ENCODE measurements at regions not wholly inside any gene's neighbourhood (a gene's known extent, or its start where the extent isn't known, plus 50 kb on each side); places are given as distances from the start of the nearest gene placed in this dataset.

DNA sequence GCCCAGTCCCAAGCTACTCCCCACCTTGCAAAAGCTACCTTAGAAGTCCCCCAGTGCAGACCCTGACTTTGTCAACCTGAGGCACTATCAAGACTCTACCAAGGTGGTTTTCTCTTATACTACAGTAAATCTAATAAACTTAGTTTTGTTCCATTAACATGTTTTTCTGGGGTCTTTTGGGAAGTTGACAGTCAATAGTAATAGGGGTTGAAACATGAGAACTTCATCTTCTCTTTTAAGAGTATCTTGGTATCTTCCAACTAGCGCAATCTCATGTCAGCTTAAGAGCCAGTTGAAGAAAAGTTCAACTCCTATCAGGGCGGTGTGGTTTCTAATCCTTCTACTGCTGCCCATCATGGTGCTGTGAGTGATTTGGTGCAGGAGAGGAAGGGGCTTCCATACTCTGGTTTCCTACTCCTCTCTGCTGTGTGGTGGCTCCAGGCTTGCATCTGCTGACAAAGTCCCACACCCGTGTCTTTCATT lies 164.2 kb downstream of the FOXA2 start:
- 88 to 92% (median 89%) methylated on average over 3 of the region's 3 CpGs for WGBS, 3 donors
- no peak for ATAC-seq
- no peaks in the 10 kb centered on the region for H3K36me3 ChIP-seq (ENCODE audit: insufficient read depth in 1 of 2, low read depth in 1 of 2)
- TF ChIP-seq, protein P1, sequence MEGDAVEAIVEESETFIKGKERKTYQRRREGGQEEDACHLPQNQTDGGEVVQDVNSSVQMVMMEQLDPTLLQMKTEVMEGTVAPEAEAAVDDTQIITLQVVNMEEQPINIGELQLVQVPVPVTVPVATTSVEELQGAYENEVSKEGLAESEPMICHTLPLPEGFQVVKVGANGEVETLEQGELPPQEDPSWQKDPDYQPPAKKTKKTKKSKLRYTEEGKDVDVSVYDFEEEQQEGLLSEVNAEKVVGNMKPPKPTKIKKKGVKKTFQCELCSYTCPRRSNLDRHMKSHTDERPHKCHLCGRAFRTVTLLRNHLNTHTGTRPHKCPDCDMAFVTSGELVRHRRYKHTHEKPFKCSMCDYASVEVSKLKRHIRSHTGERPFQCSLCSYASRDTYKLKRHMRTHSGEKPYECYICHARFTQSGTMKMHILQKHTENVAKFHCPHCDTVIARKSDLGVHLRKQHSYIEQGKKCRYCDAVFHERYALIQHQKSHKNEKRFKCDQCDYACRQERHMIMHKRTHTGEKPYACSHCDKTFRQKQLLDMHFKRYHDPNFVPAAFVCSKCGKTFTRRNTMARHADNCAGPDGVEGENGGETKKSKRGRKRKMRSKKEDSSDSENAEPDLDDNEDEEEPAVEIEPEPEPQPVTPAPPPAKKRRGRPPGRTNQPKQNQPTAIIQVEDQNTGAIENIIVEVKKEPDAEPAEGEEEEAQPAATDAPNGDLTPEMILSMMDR (IDR thresholded peaks at IDR 0.05), result no peak
- H3K4me3 ChIP-seq, result no peak overlapping the region
- intact Hi-C loops (cut with DNase I), result no loop called here
- H3K4me1 ChIP-seq, result no peaks in the 10 kb centered on the region
- peaks cover 0 to 2% (median 0%) of the 10 kb centered on the region in 3 donors for H3K27me3 ChIP-seq (ENCODE audit: insufficient read depth in 3 of 3, low read length in 2 of 3)
- H3K27ac ChIP-seq, result no peak overlapping the region
- no peaks in the 10 kb centered on the region for H3K9me3 ChIP-seq
- DNase-seq, result no peak

DNA sequence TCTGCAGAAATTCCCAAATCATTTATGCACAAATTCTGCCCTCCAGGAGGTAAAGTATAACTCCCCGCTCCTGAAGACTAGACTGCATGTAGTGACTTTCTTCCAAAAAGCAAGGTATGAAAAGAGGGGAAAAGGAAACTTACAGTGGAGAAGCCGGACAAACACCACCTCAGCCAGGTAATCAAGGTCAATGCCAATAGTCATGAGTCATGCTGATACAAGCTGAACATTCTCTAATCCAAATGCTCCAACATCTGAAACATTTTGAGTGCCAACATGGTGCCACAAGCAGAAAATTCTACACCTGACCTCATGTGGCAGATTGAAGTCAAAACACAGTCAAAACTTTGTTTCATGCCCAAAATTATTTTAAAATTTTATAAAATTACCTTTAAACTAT lies 165.6 kb downstream of the FOXA2 start:
- no peak for DNase-seq

DNA sequence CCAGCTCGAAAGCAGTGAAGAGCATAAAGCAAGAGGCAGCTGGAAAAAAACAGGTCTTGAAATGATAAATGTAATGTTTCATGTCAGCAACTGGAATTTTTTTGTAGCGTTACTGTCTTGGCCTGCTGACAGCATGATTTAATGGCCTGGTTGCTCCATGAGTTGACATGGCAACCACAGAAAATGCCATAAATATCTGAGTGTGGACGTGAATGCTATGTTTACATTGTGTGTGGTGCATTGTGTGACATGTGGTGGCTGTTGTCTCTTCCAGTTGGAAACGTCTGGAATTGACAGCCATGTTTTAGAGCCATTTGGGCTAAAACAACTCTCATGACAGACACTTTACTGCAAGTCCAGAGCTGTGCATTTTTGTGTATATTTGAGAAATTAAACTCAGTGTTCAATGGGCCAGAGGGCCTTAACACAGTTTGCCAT lies 170.0 kb downstream of the FOXA2 start:
- Histone ChIP-seq H3K4me3 (no peak overlapping the region), H3K27me3 (ENCODE audit: insufficient read depth in 3 of 3, low read length in 2 of 3) (peaks cover 0 to 8% (median 2%) of the 10 kb centered on the region in 3 donors), H3K27ac (no peak overlapping the region), H3K4me1 (no peaks in the 10 kb centered on the region), H3K9me3 (no peaks in the 10 kb centered on the region), H3K36me3 (ENCODE audit: insufficient read depth in 1 of 2, low read depth in 1 of 2) (no peaks in the 10 kb centered on the region)
- no peak for DNase-seq
- 10 to 21% (median 14%) methylated on average over 4 of the region's 4 CpGs for WGBS, 3 donors
- ATAC-seq, result no peak
- TF ChIP-seq, protein P1 (IDR thresholded peaks at IDR 0.05), result no peak
- intact Hi-C loops (cut with DNase I), result no loop called here

More for the DNA sequence above, 165.6 kb downstream of the FOXA2 start:
- TF ChIP-seq, protein P1 (IDR thresholded peaks at IDR 0.05), result no peak
- no peak overlapping the region for H3K4me3 ChIP-seq
- WGBS, 3 donors, result 86 to 91% (median 87%) methylated on average over 2 of the region's 2 CpGs
- no peaks in the 10 kb centered on the region for H3K9me3 ChIP-seq
- no peaks in the 10 kb centered on the region for H3K4me1 ChIP-seq
- intact Hi-C loops (cut with DNase I), result loop anchor here in 1 of 2 donors (5.0 kb wide), 1 partner anchor 51 kb away; no protein-coding TSS in a partner anchor
- H3K27ac ChIP-seq, result no peak overlapping the region
- H3K27me3 ChIP-seq (ENCODE audit: insufficient read depth in 3 of 3, low read length in 2 of 3), result peaks cover 0 to 2% (median 0%) of the 10 kb centered on the region in 3 donors
- no peaks in the 10 kb centered on the region for H3K36me3 ChIP-seq (ENCODE audit: insufficient read depth in 1 of 2, low read depth in 1 of 2)
- ATAC-seq, result no peak

DNA sequence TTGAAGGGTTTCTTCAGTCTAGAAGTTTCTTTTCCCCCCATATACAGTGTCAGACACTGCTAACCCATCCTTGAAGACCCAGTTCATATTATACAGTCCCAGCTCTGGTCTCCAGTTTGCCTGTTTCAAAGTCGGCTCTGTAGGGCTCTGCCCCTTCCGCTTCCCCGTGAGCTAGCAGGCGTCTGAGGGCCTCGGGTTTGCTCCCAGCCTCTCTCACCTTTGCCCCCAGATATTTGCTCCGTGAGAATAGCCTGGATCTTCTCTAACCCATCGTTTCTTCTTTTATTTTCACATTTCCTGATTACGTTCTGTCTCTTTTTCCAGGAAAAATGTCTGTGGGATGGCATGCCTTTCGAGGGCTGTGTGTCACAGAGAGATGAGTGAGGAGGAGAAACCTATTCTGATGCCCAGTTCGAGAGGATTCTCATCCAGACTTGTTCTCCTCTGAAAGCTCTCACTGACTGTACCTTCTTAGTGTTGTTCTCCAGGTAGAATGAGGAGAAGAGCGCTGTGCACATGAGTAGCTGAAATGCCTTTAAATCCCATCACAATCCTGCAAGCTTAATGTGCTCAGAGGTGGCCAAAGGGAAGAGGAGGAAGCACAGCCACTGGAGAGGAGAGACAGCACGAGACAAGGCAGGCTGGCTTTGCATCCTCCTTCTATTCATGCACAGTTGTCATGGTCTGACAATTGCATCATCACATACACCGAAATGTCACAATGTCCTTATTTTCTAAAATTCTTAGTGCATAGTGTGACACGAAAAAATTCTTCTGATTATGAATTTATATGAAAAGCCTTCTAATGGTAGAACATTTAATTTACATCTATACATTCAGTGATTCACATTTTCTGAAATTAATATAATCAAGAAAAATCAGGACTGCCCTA lies 171.1 kb downstream of the FOXA2 start:
- DNase-seq (no peak), ATAC-seq (no peak)
- H3K36me3 ChIP-seq (ENCODE audit: insufficient read depth in 1 of 2, low read depth in 1 of 2), result no peaks in the 10 kb centered on the region
- peaks cover 0 to 8% (median 2%) of the 10 kb centered on the region in 3 donors for H3K27me3 ChIP-seq (ENCODE audit: insufficient read depth in 3 of 3, low read length in 2 of 3)
- WGBS, 3 donors, result 58 to 68% (median 59%) methylated on average over 14 of the region's 14 CpGs
- H3K9me3 ChIP-seq, result no peaks in the 10 kb centered on the region
- no peaks in the 10 kb centered on the region for H3K4me1 ChIP-seq
- H3K4me3 ChIP-seq, result no peak overlapping the region
- intact Hi-C loops (cut with DNase I), result no loop called here
- TF ChIP-seq, protein P1 (IDR thresholded peaks at IDR 0.05), result no peak
- H3K27ac ChIP-seq, result no peak overlapping the region
